ENCODE measurements at regions not wholly inside any gene's neighbourhood (a gene's known extent, or its start where the extent isn't known, plus 50 kb on each side); places are given as distances from the start of the nearest gene placed in this dataset.

DNA sequence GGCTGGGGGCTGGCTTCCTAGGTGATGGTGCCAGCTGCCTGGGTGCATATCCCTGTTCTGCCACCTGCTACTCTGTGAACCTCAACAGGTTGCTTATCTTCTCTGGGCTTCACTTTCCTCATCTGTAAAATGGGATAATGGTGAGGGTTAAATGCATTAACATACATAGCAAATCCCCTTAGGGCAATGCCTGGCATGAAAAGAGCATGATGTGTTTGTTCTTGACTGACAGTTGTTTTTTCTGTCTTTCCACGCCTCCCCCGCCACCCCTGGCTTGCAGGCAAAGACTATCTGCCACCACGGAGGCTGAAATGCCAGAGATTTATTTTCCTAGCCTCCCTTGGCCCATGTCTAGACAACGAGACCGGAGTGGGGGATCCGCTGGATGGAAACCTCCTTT, 280.5 kb downstream of the NSG2 start:
- DNase-seq (ENCODE audit: low read depth, low spot score) (no peak), ATAC-seq (no peak)
- no peaks in the 10 kb centered on the region for H3K36me3 ChIP-seq (ENCODE audit: control insufficient read depth, insufficient read depth, low read length)
- H3K9me3 ChIP-seq (ENCODE audit: control insufficient read depth, insufficient read depth, low read depth, low read length): no peaks in the 10 kb centered on the region
- CTCF ChIA-PET: no interaction called here
- BruUV-seq (replicated peaks): no TSS peak
- TF ChIP-seq POLR2AphosphoS5 (IDR thresholded peaks at IDR 0.05; ENCODE audit: low read depth, low read length) (no peak), REST (IDR thresholded peaks at IDR 0.05; ENCODE audit: insufficient read depth in 1 of 2, low read depth in 2 of 2, low read length in 1 of 2) (no peak), SIN3A (IDR thresholded peaks at IDR 0.05; ENCODE audit: borderline replicate concordance, insufficient read depth, low read depth, low read length) (no peak), TCF7L2 (IDR thresholded peaks at IDR 0.05; ENCODE audit: low read depth, low read length) (no peak)
- TF ChIP-seq, protein P1, sequence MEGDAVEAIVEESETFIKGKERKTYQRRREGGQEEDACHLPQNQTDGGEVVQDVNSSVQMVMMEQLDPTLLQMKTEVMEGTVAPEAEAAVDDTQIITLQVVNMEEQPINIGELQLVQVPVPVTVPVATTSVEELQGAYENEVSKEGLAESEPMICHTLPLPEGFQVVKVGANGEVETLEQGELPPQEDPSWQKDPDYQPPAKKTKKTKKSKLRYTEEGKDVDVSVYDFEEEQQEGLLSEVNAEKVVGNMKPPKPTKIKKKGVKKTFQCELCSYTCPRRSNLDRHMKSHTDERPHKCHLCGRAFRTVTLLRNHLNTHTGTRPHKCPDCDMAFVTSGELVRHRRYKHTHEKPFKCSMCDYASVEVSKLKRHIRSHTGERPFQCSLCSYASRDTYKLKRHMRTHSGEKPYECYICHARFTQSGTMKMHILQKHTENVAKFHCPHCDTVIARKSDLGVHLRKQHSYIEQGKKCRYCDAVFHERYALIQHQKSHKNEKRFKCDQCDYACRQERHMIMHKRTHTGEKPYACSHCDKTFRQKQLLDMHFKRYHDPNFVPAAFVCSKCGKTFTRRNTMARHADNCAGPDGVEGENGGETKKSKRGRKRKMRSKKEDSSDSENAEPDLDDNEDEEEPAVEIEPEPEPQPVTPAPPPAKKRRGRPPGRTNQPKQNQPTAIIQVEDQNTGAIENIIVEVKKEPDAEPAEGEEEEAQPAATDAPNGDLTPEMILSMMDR (IDR thresholded peaks at IDR 0.05): no peak
- no peak overlapping the region for H3K4me3 ChIP-seq (ENCODE audit: low read depth in 2 of 2, low read length in 2 of 2)
- POLR2A ChIA-PET: no interaction called here
- H3K27ac ChIP-seq (ENCODE audit: low read length): no peak overlapping the region
- intact Hi-C loops (cut with micrococcal nuclease; ENCODE audit: unreplicated experiment) (loop anchor here (2.0 to 5.0 kb wide), 3 partner anchors 93 to 611 kb away; no protein-coding TSS in a partner anchor), in situ Hi-C loops (cut with HindIII; ENCODE audit: low pct_unique_long_range_greater_than_20kb, low sequenced_read_pairs) (no loop called here)
- H3K4me1 ChIP-seq (ENCODE audit: control insufficient read depth, insufficient read depth, low read length): no peaks in the 10 kb centered on the region
- H3K27me3 ChIP-seq (ENCODE audit: control insufficient read depth, insufficient read depth, low read length): peaks cover 27% of the 10 kb centered on the region

DNA sequence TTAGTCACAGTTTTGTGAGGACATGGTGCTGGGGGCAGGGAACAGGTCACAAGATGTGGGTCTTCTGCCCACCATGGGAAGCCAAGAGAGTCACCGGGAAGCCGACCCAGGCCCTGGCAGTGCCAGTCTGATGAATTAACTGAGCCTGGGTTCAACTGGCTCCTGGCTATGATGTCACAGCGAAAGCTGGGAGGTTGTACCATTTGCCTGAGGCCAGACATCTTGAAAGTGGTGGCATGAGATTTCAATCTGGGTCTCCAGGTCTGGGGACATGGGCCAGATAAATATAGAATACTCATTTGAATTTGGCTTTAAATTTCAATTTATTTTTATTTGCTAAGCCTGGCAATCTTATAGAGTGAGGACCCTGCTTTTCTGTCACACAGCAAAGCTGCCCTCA, 280.9 kb downstream of the NSG2 start:
- H3K36me3 ChIP-seq (ENCODE audit: control insufficient read depth, insufficient read depth, low read length): no peaks in the 10 kb centered on the region
- H3K27me3 ChIP-seq (ENCODE audit: control insufficient read depth, insufficient read depth, low read length): peaks cover 30% of the 10 kb centered on the region
- DNase-seq (ENCODE audit: low read depth, low spot score) (no peak), ATAC-seq (no peak)
- in situ Hi-C loops (cut with HindIII; ENCODE audit: low pct_unique_long_range_greater_than_20kb, low sequenced_read_pairs) (no loop called here), intact Hi-C loops (cut with micrococcal nuclease; ENCODE audit: unreplicated experiment) (loop anchor here (2.0 to 5.0 kb wide), 3 partner anchors 92 to 611 kb away; no protein-coding TSS in a partner anchor)
- no peak overlapping the region for H3K4me3 ChIP-seq (ENCODE audit: low read depth in 2 of 2, low read length in 2 of 2)
- H3K9me3 ChIP-seq (ENCODE audit: control insufficient read depth, insufficient read depth, low read depth, low read length): no peaks in the 10 kb centered on the region
- no peak overlapping the region for H3K27ac ChIP-seq (ENCODE audit: low read length)
- TF ChIP-seq REST (IDR thresholded peaks at IDR 0.05; ENCODE audit: insufficient read depth in 1 of 2, low read depth in 2 of 2, low read length in 1 of 2) (no peak), SIN3A (IDR thresholded peaks at IDR 0.05; ENCODE audit: borderline replicate concordance, insufficient read depth, low read depth, low read length) (no peak), POLR2AphosphoS5 (IDR thresholded peaks at IDR 0.05; ENCODE audit: low read depth, low read length) (no peak), TCF7L2 (IDR thresholded peaks at IDR 0.05; ENCODE audit: low read depth, low read length) (no peak)
- TF ChIP-seq, protein P1 (IDR thresholded peaks at IDR 0.05): no peak
- ChIA-PET CTCF (interaction anchor here (0.9 kb wide), 1 partner anchor 16 kb away, joined by 3 read pairs; no protein-coding TSS in a partner anchor), POLR2A (no interaction called here)
- BruUV-seq (replicated peaks): no TSS peak
- H3K4me1 ChIP-seq (ENCODE audit: control insufficient read depth, insufficient read depth, low read length): no peaks in the 10 kb centered on the region

Measured in Panc1 (cell line).